A549 (cell line): ENCODE measurements at regions not wholly inside any gene's neighbourhood (a gene's known extent, or its start where the extent isn't known, plus 50 kb on each side); places are given as distances from the start of the nearest gene placed in this dataset.

Experiments
- ATAC-seq, 2 experiments: fragments of 200-7000 bp in 1 of 2; fragments of >200 bp in 1 of 2; cut with Nextera tagmentation in 1 of 2; cut with Tn5 transposase in 1 of 2; 3 replicates each; pipeline versions ENCODE4 v1.8.0 to v1.9.1; 2018 to 2020; ENCODE audit warnings: mild to moderate bottlenecking in 1 of 2, moderate library complexity in 1 of 2
- CTCF ChIA-PET: fragments of 300-600 bp; sonication (Branson Sonifier 250); formaldehyde crosslinking; extraction: SDS; loops from one replicate; lab custom pipeline; 2021; ENCODE audit warnings: antibody characterized with exemption, inconsistent platforms; lab: Yijun Ruan, JAX
- POLR2A ChIA-PET: fragments of 350-600 bp; formaldehyde crosslinking; extraction: SDS; loops from one replicate; lab custom pipeline; 2021; ENCODE audit warnings: antibody characterized with exemption, inconsistent platforms; lab: Yijun Ruan, JAX
- DNase-seq, 2 experiments: peaks; one replicate each; pipeline versions ENCODE4 v3.0.0 to v3.0.0-alpha.2; 2011 to 2016; ENCODE audit warnings: low read depth in 1 of 2, low spot score in 1 of 2
- FAIRE-seq: peaks from 2 replicates; lab custom pipeline; 2011; peaks lifted over from hg19 to GRCh38; lab: Jason Lieb, UNC
- H3K27ac ChIP-seq, 2 experiments: fragments of >200 bp; sonication (Bioruptor Twin); formaldehyde crosslinking; 3 replicates each; pipeline ENCODE4 v1.5.1; 2016 to 2017
- H3K4me1 ChIP-seq: fragments of >200 bp; sonication (Bioruptor Twin); formaldehyde crosslinking; 3 replicates; pipeline ENCODE4 v1.6.1; 2016
- H3K4me2 ChIP-seq: fragments of >200 bp; sonication (Bioruptor Twin); formaldehyde crosslinking; 3 replicates; pipeline ENCODE4 v1.6.1; 2016
- H3K4me3 ChIP-seq: fragments of >200 bp; sonication (Bioruptor Twin); formaldehyde crosslinking; 3 replicates; pipeline ENCODE4 v1.5.1; 2016
- H3K9me3 ChIP-seq: fragments of >200 bp; sonication (Bioruptor Twin); formaldehyde crosslinking; 3 replicates; pipeline ENCODE4 v1.6.1; 2016
- CHD4 ChIP-seq: fragments of 200-600 bp; sonication (generic); IDR thresholded peaks from 2 replicates; pipeline ENCODE4 v1.6.1; 2016; ENCODE audit warnings: antibody characterized with exemption, mild to moderate bottlenecking, borderline replicate concordance
- CTCF ChIP-seq: fragments of >200 bp; sonication (Bioruptor Twin); formaldehyde crosslinking; IDR thresholded peaks from 3 replicates; pipeline ENCODE4 v1.5.1; 2016
- E2F6 ChIP-seq: IDR thresholded peaks from 2 replicates; pipeline ENCODE4 v1.6.1; 2012; ENCODE audit warnings: low read depth, borderline replicate concordance
- EP300 ChIP-seq, 2 experiments: fragments of >200 bp; sonication (Bioruptor Twin); formaldehyde crosslinking; IDR thresholded peaks; 2 replicates in 1 of 2; 3 replicates in 1 of 2; pipeline ENCODE4 v1.6.1; 2016 to 2017
- FOSB ChIP-seq: fragments of 250-450 bp; sonication (Bioruptor Pico); IDR thresholded peaks from 2 replicates; pipeline ENCODE4 v1.5.0; 2020; ENCODE audit warnings: mild to moderate bottlenecking, moderate library complexity
- FOSL2 ChIP-seq, 2 experiments: fragments of 450-650 bp in 1 of 2; fragments of >200 bp in 1 of 2; sonication (Bioruptor Twin) in 1 of 2; formaldehyde crosslinking; IDR thresholded peaks; 2 replicates each; pipeline versions ENCODE4 v1.5.0 to v1.6.1; 2016 to 2020; ENCODE audit warnings: mild to moderate bottlenecking in 1 of 2, moderate library complexity in 1 of 2
- HEYL ChIP-seq: fragments of 250-450 bp; sonication (Bioruptor Pico); IDR thresholded peaks from 2 replicates; pipeline ENCODE4 v1.8.0; 2021; ENCODE audit warnings: mild to moderate bottlenecking, moderate library complexity
- HOXA7 ChIP-seq: fragments of 250-450 bp; sonication (Bioruptor Pico); IDR thresholded peaks from 2 replicates; pipeline ENCODE4 v1.5.0; 2020; ENCODE audit warnings: mild to moderate bottlenecking, moderate library complexity
- HOXB5 ChIP-seq: fragments of 250-450 bp; sonication (Bioruptor Pico); IDR thresholded peaks from 2 replicates; pipeline ENCODE4 v1.5.0; 2020; ENCODE audit warnings: mild to moderate bottlenecking, moderate library complexity
- JUN ChIP-seq, 2 experiments: fragments of >200 bp; sonication (Bioruptor Twin); formaldehyde crosslinking; IDR thresholded peaks; 2 replicates in 1 of 2; 3 replicates in 1 of 2; pipeline ENCODE4 v1.6.1; 2016 to 2017
- MAX ChIP-seq: IDR thresholded peaks from 2 replicates; pipeline ENCODE4 v1.6.1; 2012
- MYC ChIP-seq: IDR thresholded peaks from 2 replicates; pipeline ENCODE4 v1.6.1; 2012; ENCODE audit warnings: mild to moderate bottlenecking, inconsistent platforms, low read length, improper control_type of control experiment, borderline replicate concordance
- NFE2L2 ChIP-seq: fragments of 150-350 bp; conservative IDR thresholded peaks from 2 replicates; pipeline ENCODE4 v1.6.1; 2014; ENCODE audit warnings: low read length
- POLR2A ChIP-seq: IDR thresholded peaks from 2 replicates; pipeline ENCODE4 v1.6.1; 2012; ENCODE audit warnings: mild to moderate bottlenecking, low read length
- RAD21 ChIP-seq, 2 experiments: fragments of >200 bp in 1 of 2; sonication (Bioruptor Twin) in 1 of 2; formaldehyde crosslinking in 1 of 2; IDR thresholded peaks in 1 of 2; conservative IDR thresholded peaks in 1 of 2; 2 replicates in 1 of 2; 3 replicates in 1 of 2; pipeline ENCODE4 v1.6.1; 2012 to 2018; ENCODE audit warnings: inconsistent platforms in 1 of 2
- RARB ChIP-seq: fragments of 250-450 bp; sonication (Bioruptor Pico); IDR thresholded peaks from 2 replicates; pipeline ENCODE4 v1.8.0; 2021; ENCODE audit warnings: mild to moderate bottlenecking, moderate library complexity
- RCOR1 ChIP-seq: fragments of 150-350 bp; IDR thresholded peaks from 2 replicates; pipeline ENCODE4 v1.6.1; 2014; ENCODE audit warnings: antibody characterized with exemption, low read length, low read depth
- REST ChIP-seq: fragments of 200-600 bp; sonication (generic); IDR thresholded peaks from 2 replicates; pipeline ENCODE4 v1.6.1; 2016; ENCODE audit warnings: antibody characterized with exemption, mild to moderate bottlenecking, moderate library complexity
- RFX5 ChIP-seq: fragments of 450-650 bp; IDR thresholded peaks from 2 replicates; pipeline ENCODE4 v1.7.1; 2014; ENCODE audit warnings: antibody characterized with exemption, mild to moderate bottlenecking, moderate library complexity
- TP53 ChIP-seq: fragments of 250-450 bp; sonication (Bioruptor Pico); IDR thresholded peaks from 2 replicates; pipeline ENCODE4 v1.5.0; 2021; ENCODE audit warnings: mild to moderate bottlenecking, moderate library complexity
- ZC3H11A ChIP-seq: fragments of 450-650 bp; IDR thresholded peaks from 2 replicates; pipeline ENCODE4 v1.6.1; 2014; ENCODE audit warnings: antibody characterized with exemption, mild to moderate bottlenecking
- ZNF302 ChIP-seq: fragments of 250-450 bp; sonication (Bioruptor Pico); IDR thresholded peaks from 2 replicates; pipeline ENCODE4 v1.9.0; 2021; ENCODE audit warnings: inconsistent platforms, mild to moderate bottlenecking, moderate library complexity
- ZSCAN20 ChIP-seq: fragments of 250-450 bp; sonication (Bioruptor Pico); IDR thresholded peaks from 2 replicates; pipeline ENCODE4 v1.8.0; 2022; ENCODE audit warnings: mild to moderate bottlenecking, moderate library complexity
- WGBS: methylation state at CpG from one replicate; pipeline ENCODE4 v1.1.6; 2017; ENCODE audit errors: missing lambda C conversion rate; 5-methylcytosine and 5-hydroxymethylcytosine counted together

- TF ChIP-seq TP53 (CRISPR knock-in tag) (no peak), REST (no peak), JUN (IDR thresholded peaks at IDR 0.05) (no peak), POLR2A (no peak), FOSL2 (IDR thresholded peaks at IDR 0.05) (no peak), FOSL2 (CRISPR knock-in tag; IDR thresholded peaks at IDR 0.05) (no peak), E2F6 (no peak)
- TF ChIP-seq, all 56 proteins: peak for 0
- 5% methylated on average over 7 of the region's 7 CpGs for WGBS
- DNase-seq = no peak
- POLR2A ChIA-PET = no interaction called here
- H3K4me2 ChIP-seq = no peak overlapping the region
- ATAC-seq = no peak
- CTCF ChIA-PET = no interaction called here
- no peak overlapping the region for H3K27ac ChIP-seq
- no peak for FAIRE-seq
- H3K9me3 ChIP-seq = no peaks in the 10 kb centered on the region
- H3K4me3 ChIP-seq = no peak overlapping the region
- no peaks in the 10 kb centered on the region for H3K4me1 ChIP-seq
These were observed 153.5 kb upstream of the PPP2R3A start for GRCh38 chr3:135812057-135812456.

- no peak for DNase-seq
- Histone ChIP-seq H3K27ac (no peak overlapping the region), H3K4me2 (no peak overlapping the region), H3K4me1 (no peaks in the 10 kb centered on the region), H3K4me3 (no peak overlapping the region), H3K9me3 (no peaks in the 10 kb centered on the region)
- ChIA-PET POLR2A (no interaction called here), CTCF (no interaction called here)
- no peak for ATAC-seq
- TF ChIP-seq RARB (CRISPR knock-in tag) = no peak
- no peak for TF ChIP-seq EP300 (IDR thresholded peaks at IDR 0.05)
- no peak for FAIRE-seq
These were observed 131.1 kb upstream of the PPP2R3A start for GRCh38 chr3:135834465-135834864.

GRCh38 chr3:135837977-135838631 is 127.4 kb upstream of the PPP2R3A start:
- WGBS = 3% methylated on average over 5 of the region's 5 CpGs
- no peak for ATAC-seq
- TF ChIP-seq REST (no peak), FOSB (CRISPR knock-in tag) (no peak), HOXA7 (CRISPR knock-in tag) (no peak), HEYL (CRISPR knock-in tag) (no peak), HOXB5 (CRISPR knock-in tag) (no peak), ZSCAN20 (CRISPR knock-in tag) (no peak), POLR2A (no peak), RCOR1 (no peak), RARB (CRISPR knock-in tag) (no peak), RFX5 (no peak), ZC3H11A (no peak), CTCF (no peak), NFE2L2 (no peak), EP300 (IDR thresholded peaks at IDR 0.05) (no peak), CHD4 (no peak), MYC (no peak), MAX (no peak), ZNF302 (no peak), RAD21 (conservative IDR thresholded peaks at IDR 0.05 in 1 of 2, IDR thresholded peaks at IDR 0.05 in 1 of 2) (no peak)
- H3K4me2 ChIP-seq = no peak overlapping the region
- ChIA-PET POLR2A (no interaction called here), CTCF (no interaction called here)
- no peaks in the 10 kb centered on the region for H3K9me3 ChIP-seq
- no peaks in the 10 kb centered on the region for H3K4me1 ChIP-seq
- H3K27ac ChIP-seq = no peak overlapping the region
- H3K4me3 ChIP-seq = no peak overlapping the region
- no peak for DNase-seq
- no peak for FAIRE-seq
